ENCODE measurements at regions not wholly inside any gene's neighbourhood (a gene's known extent, or its start where the extent isn't known, plus 50 kb on each side); places are given as distances from the start of the nearest gene placed in this dataset.

- TF ChIP-seq YY1 (IDR thresholded peaks at IDR 0.05; ENCODE audit: insufficient read depth, insufficient replicate concordance, low read depth, low read length) (no peak), RNF2 (conservative IDR thresholded peaks at IDR 0.05; ENCODE audit: low read depth) (no peak), CHD4 (IDR thresholded peaks at IDR 0.05; ENCODE audit: borderline replicate concordance, low read length) (no peak), ZFYVE20 (CRISPR knock-in tag; IDR thresholded peaks at IDR 0.05; ENCODE audit: borderline replicate concordance, low read depth) (no peak), PHF21A (CRISPR knock-in tag; IDR thresholded peaks at IDR 0.05) (no peak), TEAD2 (CRISPR knock-in tag; IDR thresholded peaks at IDR 0.05) (no peak), CTCF (CRISPR knock-in tag; IDR thresholded peaks at IDR 0.05) (no peak), FOXK1 (CRISPR knock-in tag; IDR thresholded peaks at IDR 0.05; ENCODE audit: borderline replicate concordance, low read depth) (no peak), RFX1 (IDR thresholded peaks at IDR 0.05) (no peak), FOXK2 (IDR thresholded peaks at IDR 0.05) (no peak), PRDM15 (CRISPR knock-in tag; IDR thresholded peaks at IDR 0.05) (no peak)
Measured at GRCh38 chr12:18165422-18165871, 75.5 kb upstream of the RERGL start.

Data from HepG2 (cell line).